Liver (tissue), 3 donors: ENCODE measurements at regions not wholly inside any gene's neighbourhood (a gene's known extent, or its start where the extent isn't known, plus 50 kb on each side); places are given as distances from the start of the nearest gene placed in this dataset.

ENCODE experiments used
- ATF3 ChIP-seq: IDR thresholded peaks from 2 replicates; pipeline ENCODE4 v1.6.1; 2016; ENCODE audit warnings: antibody characterized with exemption
- CTCF ChIP-seq: fragments of 150-350 bp; IDR thresholded peaks from 2 replicates; pipeline ENCODE4 v1.5.1; 2017; ENCODE audit warnings: improper control_type of control experiment, low read depth, low read length; ENCODE audit not compliant: missing input control
- EGR1 ChIP-seq, 2 donors: IDR thresholded peaks; 2 replicates each; pipeline ENCODE4 v1.6.1; 2016 to 2018; ENCODE audit warnings: antibody characterized with exemption in 2 of 2, low read depth in 2 of 2
- FOXA1 ChIP-seq: IDR thresholded peaks from 2 replicates; pipeline ENCODE4 v1.6.1; 2016; ENCODE audit warnings: antibody characterized with exemption
- JUND ChIP-seq, 2 donors: IDR thresholded peaks; 2 replicates each; pipeline ENCODE4 v1.6.1; 2016; ENCODE audit warnings: antibody characterized with exemption in 2 of 2
- RAD21 ChIP-seq, 2 donors: IDR thresholded peaks; 2 replicates each; pipeline ENCODE4 v1.6.1; 2016; ENCODE audit warnings: antibody characterized with exemption in 2 of 2, mild to moderate bottlenecking in 2 of 2
- RXRA ChIP-seq, 2 donors: IDR thresholded peaks; 2 replicates each; pipeline ENCODE4 v1.6.1; 2017 to 2018; ENCODE audit warnings: antibody characterized with exemption in 2 of 2, mild to moderate bottlenecking in 1 of 2
- TAF1 ChIP-seq: conservative IDR thresholded peaks from 2 replicates; pipeline ENCODE4 v1.6.1; 2016; ENCODE audit warnings: antibody characterized with exemption, mild to moderate bottlenecking
- YY1 ChIP-seq: IDR thresholded peaks from 2 replicates; pipeline ENCODE4 v1.6.1; 2016; ENCODE audit warnings: antibody characterized with exemption, mild to moderate bottlenecking
- TF ChIP-seq, protein P1 (sequence below): IDR thresholded peaks from 2 replicates; pipeline ENCODE4 v1.6.1; 2016; ENCODE audit warnings: antibody characterized with exemption
- TF ChIP-seq, protein P2 (sequence below): IDR thresholded peaks from 2 replicates; pipeline ENCODE4 v1.6.1; 2016; ENCODE audit warnings: antibody characterized with exemption, mild to moderate bottlenecking
- TF ChIP-seq, protein P3 (sequence below): IDR thresholded peaks from 2 replicates; pipeline ENCODE4 v1.6.1; 2016; ENCODE audit warnings: antibody characterized with exemption
- donor health status: healthy.
- donor health status: healthy.

GRCh38 chr4:63757929-63758328, 651.3 kb downstream of the TECRL start:
- TF ChIP-seq, protein P1, sequence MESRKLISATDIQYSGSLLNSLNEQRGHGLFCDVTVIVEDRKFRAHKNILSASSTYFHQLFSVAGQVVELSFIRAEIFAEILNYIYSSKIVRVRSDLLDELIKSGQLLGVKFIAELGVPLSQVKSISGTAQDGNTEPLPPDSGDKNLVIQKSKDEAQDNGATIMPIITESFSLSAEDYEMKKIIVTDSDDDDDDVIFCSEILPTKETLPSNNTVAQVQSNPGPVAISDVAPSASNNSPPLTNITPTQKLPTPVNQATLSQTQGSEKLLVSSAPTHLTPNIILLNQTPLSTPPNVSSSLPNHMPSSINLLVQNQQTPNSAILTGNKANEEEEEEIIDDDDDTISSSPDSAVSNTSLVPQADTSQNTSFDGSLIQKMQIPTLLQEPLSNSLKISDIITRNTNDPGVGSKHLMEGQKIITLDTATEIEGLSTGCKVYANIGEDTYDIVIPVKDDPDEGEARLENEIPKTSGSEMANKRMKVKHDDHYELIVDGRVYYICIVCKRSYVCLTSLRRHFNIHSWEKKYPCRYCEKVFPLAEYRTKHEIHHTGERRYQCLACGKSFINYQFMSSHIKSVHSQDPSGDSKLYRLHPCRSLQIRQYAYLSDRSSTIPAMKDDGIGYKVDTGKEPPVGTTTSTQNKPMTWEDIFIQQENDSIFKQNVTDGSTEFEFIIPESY = no peak
- TF ChIP-seq CTCF = no peak
- TF ChIP-seq, protein P2, sequence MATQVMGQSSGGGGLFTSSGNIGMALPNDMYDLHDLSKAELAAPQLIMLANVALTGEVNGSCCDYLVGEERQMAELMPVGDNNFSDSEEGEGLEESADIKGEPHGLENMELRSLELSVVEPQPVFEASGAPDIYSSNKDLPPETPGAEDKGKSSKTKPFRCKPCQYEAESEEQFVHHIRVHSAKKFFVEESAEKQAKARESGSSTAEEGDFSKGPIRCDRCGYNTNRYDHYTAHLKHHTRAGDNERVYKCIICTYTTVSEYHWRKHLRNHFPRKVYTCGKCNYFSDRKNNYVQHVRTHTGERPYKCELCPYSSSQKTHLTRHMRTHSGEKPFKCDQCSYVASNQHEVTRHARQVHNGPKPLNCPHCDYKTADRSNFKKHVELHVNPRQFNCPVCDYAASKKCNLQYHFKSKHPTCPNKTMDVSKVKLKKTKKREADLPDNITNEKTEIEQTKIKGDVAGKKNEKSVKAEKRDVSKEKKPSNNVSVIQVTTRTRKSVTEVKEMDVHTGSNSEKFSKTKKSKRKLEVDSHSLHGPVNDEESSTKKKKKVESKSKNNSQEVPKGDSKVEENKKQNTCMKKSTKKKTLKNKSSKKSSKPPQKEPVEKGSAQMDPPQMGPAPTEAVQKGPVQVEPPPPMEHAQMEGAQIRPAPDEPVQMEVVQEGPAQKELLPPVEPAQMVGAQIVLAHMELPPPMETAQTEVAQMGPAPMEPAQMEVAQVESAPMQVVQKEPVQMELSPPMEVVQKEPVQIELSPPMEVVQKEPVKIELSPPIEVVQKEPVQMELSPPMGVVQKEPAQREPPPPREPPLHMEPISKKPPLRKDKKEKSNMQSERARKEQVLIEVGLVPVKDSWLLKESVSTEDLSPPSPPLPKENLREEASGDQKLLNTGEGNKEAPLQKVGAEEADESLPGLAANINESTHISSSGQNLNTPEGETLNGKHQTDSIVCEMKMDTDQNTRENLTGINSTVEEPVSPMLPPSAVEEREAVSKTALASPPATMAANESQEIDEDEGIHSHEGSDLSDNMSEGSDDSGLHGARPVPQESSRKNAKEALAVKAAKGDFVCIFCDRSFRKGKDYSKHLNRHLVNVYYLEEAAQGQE = no peak
- TF ChIP-seq RAD21 (IDR thresholded peaks at IDR 0.05) = no peak
- TF ChIP-seq, protein P3, sequence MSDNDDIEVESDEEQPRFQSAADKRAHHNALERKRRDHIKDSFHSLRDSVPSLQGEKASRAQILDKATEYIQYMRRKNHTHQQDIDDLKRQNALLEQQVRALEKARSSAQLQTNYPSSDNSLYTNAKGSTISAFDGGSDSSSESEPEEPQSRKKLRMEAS = no peak
- no peak for TF ChIP-seq TAF1
- TF ChIP-seq YY1 = no peak
- no peak for TF ChIP-seq ATF3
- no peak for TF ChIP-seq FOXA1
- no peak for TF ChIP-seq JUND (IDR thresholded peaks at IDR 0.05)
- TF ChIP-seq EGR1 (IDR thresholded peaks at IDR 0.05; ENCODE audit: low read depth in 2 of 2) = no peak
- TF ChIP-seq RXRA (IDR thresholded peaks at IDR 0.05) = no peak
